ENCODE measurements at regions not wholly inside any gene's neighbourhood (a gene's known extent, or its start where the extent isn't known, plus 50 kb on each side); places are given as distances from the start of the nearest gene placed in this dataset.

GRCh38 chr13:109669234-109669612, 117.2 kb downstream of the IRS2 start:
- no peak for DNase-seq

GRCh38 chr13:109668433-109669233, 117.8 kb downstream of the IRS2 start:
- DNase-seq = no peak

DNA sequence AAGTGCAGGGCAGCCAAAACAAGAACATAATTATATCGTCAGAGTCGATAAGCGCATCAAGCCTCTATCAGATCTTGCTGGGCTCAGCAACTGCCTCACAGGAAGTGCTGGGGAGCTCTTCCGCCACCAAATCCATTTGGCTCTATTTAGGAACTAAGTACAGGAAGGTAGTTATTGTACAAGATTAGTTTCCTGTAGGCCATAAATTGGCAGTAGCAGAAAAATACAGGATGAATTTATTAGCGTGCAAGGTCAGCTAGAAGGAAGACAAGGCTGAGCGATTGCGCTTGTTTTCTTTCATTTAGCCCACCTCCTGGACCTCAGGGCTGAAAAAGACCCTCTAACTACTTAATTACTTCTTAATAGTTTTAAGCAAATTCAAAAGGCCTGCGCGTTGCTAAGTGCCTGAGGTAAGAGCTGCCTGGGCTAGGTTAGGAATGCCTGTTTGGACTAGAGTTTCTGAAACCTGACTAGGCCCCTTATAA, 118.5 kb downstream of the IRS2 start:
- DNase-seq = no peak

- no peak for DNase-seq
These were observed 119.3 kb downstream of the IRS2 start for GRCh38 chr13:109667056-109667455.

DNA sequence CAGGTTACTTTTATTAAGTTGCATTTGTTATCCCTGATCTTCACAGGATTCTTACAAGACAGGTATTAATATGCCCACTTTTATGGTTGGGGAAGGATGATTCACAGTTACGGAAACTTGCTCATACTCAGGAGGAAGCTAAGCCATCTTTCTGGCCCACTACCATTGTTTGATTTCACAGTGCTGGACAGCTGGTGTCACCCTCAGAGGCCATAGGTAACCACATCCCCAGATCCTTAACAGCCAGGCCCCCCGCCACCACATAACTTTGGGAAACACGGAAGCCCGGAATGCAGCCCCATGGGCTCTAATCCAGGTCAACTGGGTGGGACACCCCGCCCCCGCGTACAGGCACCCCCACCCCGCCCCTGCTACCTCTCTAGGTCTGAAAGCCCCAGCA, 119.7 kb downstream of the IRS2 start:
- DNase-seq = no peak

DNA sequence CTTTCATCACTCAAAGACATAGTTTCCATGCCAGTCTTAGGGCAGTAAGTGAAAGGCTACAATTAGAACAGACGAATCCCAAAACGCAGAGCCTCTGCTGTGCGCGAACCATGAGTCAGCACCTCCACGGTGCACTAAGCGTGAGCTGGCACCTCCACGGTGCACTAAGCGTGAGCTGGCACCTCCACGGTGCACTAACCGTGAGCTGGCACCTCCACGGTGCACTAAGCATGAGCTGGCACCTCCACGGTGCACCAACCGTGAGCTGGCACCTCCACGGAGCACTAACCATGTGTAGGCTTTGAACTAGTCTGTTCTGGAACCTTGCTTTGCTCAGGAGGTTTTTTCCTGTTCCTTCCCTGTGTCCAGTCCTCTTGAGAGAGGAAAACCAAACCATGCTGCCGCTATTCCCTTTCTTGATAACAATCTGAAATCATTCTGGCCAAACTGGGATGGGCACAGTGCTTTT, 120.6 kb downstream of the IRS2 start:
- no peak for DNase-seq

DNA sequence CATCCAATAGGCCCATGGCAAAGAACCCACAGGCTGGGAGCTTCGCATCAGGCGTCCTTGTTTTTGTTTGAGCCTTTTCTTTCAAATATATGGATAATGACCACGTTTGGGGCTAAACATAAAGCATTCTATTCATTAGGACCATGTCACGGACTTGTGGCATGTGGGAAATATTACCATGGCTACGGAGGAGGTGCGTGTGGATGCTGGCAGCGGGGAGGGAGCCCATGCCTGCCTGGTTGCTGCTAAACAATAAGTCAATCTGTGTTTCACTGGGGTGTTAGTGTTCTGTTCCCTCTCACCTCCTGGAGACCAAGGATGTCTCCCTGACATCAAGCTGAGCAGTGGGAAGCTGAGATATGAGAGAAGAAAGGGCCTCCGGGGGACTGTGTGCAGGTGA, 121.1 kb downstream of the IRS2 start:
- no peak for DNase-seq

DNA sequence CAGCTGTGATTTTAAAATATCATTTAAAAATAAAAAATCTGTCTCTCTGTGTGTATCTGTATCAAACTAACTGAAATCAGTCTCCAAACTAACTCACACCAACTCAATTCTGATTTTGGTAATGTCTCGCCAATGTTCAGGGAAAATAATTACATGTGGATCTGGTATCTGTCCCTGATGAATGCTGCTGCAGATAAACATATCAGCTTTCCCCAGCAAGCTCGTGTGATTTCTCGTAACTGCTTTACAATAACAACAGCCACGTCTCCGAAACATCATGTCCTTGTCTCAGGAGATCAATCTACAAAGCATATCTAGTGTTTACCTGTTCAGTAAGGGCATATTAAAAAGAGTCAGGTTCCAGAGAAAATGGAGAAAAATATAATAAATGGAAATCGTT, 129.0 kb downstream of the IRS2 start:
- DNase-seq = peak; percentile 7

DNA sequence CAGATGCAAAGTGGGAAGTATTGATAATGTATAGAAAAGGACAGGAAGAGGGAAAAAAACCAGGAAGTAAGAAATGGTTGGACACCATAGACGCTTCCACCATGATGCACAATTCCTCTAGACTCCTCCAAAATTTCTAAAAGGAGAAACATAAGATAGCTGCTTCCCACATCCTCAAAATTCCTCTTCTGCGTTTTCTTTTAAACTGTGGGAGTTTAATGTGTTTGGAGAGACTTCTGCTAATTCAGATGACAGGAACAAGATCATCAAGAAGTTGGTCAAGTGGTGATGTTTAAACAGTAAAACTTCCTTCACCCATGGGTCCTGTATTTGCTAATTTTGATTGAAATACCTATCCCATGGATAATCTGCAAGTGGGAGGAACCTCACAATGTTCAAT, 130.2 kb downstream of the IRS2 start:
- no peak for DNase-seq

DNA sequence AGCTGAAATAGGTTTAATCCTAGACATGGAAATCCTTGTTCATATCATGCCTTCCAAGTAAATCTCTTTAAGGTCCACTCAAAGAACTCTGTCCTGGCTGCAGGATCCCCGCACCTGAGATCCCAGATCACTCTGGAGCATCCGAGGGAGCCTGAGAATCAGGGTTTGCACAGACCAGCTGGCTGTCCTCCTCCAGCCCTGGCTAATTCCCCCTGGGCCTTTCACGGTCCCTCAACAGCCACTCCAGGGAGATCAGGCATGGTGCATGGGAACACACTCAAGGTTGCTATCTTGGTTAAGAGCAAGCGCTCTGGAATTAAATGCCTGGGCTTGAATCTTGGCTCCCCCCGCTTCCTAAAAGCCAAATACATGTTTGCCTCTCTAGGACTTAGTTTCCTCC, 130.8 kb downstream of the IRS2 start:
- no peak for DNase-seq

- no peak for DNase-seq
These were observed 131.2 kb downstream of the IRS2 start for GRCh38 chr13:109655206-109655600.

GRCh38 chr13:109654341-109655205, 131.8 kb downstream of the IRS2 start:
- DNase-seq = no peak

- no peak for DNase-seq
These were observed 133.9 kb downstream of the IRS2 start for GRCh38 chr13:109652531-109652930.

DNA sequence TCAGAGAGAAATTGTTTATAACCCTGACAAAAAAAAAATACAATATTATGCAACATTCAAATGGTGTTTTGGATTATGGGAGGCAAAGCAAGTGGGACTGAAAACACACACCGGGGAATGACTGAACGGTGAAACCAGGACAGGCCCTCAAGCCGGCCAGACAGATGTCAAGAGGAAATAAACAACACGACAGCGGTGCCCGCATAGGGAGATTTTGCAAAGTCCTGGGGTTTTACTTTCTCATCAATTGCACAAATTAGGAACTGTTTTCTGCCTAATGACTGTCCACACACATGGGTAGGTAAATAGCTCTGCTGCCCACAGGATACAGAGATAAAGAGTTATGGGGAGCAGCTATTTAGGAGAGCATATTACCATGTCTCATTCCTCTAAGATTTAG, 134.5 kb downstream of the IRS2 start:
- DNase-seq = no peak

DNA sequence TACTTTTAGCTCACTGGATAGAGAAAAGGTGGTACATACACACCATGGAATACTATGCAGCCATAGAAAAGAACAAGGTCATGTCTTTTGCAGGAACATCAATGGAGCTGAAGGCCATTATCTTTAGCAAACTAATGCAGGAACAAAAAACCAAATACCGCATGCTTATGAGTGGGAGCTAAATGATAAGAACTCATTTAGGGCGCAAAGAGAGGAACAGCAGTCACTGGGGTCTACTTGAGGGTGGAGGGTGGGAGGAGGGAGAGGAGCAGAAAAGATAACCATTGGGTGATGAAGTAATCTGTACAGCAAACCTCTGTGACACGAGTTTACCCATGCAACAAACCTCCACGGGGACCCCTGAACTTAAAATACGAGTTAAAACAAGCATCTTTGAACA, 135.1 kb downstream of the IRS2 start:
- no peak for DNase-seq

DNA sequence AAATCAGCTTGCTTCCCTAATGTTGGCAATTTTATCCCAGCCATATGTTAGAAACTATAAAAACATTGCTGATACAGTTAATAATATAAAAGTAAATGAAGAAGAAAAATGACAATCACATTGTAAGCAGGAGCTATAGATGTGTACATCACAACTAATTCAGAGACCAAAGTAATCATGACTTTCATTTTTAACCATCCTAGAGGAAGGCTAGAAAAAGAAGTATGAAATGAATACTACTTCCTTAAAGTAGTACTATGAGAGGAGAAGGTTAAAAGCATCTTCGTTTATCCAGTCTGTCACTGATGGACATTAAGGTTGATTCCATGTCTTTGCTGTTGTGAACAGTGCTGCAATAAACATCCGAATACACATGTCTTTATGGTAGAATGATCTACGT, 135.5 kb downstream of the IRS2 start:
- DNase-seq = no peak

DNA sequence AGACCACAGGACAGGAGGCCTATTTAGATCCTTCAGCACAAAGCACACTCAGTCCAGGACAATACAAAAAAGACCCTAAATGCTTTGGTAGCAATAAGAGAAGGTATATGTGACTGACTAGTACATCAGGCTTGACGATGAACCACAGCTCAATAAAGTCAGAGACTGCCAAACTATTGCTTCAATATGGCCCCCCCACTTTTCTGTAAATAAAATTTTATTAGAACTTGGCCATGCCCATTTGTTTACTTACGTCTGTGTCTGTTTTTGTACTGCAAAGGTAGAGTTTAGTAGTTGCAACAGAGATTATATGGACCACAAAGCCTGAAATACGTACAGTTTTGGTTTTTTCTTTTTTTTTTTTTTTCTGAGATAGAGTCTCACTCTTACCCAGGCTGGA, 136.7 kb downstream of the IRS2 start:
- no peak for DNase-seq

- DNase-seq = no peak
These were observed 138.7 kb downstream of the IRS2 start for GRCh38 chr13:109647699-109648098.

GRCh38 chr13:109647053-109647452, 139.3 kb downstream of the IRS2 start:
- no peak for DNase-seq

DNA sequence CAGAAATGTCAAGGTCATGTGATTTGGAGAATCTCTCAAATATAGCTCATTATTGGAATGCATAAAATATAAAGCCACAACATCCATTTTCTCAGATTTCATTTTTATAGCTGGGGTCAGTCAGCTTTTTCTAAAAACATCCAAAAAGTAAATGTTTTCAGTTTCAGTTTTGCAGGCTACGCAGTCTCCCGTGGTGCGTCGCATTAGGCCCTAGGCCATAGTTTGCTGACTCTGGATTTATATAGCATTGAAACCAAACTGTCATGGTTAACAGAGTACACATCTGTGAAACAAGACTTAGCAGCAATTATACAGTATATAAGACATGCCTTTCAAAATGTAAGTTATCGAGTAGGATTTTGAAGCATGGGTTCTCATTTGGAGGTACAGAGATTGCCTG, 140.0 kb downstream of the IRS2 start:
- DNase-seq = no peak

GRCh38 chr13:109645831-109646230, 140.6 kb downstream of the IRS2 start:
- DNase-seq = no peak

GRCh38 chr13:109644956-109645355, 141.4 kb downstream of the IRS2 start:
- no peak for DNase-seq

DNA sequence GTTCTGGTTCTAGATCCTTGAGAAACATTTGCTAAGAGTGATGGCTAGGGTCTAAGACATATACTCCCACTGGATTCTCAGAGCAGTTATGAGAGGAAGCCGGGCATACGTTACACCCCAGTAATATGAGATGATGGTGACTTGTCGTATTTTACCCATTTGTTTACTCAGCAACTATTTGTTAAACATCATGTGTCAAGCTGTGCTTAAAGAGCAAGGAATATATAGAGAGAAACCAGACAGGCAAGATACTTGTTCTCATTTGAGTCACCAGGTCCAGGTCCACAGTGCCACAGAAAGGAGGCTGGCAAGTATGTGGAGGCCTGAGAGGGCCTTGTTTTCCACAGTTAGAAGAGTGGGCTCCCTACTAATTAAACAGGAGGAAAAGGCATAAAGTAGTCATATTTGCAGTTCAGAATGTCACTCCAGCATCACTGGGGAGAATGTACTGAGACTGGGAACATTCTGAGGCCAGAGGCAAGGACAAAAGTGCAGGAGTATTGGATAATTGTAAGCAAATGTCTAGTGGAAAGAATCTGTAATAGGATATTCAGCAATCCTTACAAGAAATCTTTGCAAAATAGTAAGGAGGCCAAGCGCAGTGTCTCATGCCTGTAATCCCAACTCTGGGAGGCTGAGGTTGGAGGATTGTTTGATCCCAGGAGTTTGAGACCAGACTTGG, 142.2 kb downstream of the IRS2 start:
- DNase-seq = no peak

- DNase-seq = no peak
These were observed 144.0 kb downstream of the IRS2 start for GRCh38 chr13:109642358-109642757.

All from NCI-H2171 (cell line).